ENCODE measurements at regions not wholly inside any gene's neighbourhood (a gene's known extent, or its start where the extent isn't known, plus 50 kb on each side); places are given as distances from the start of the nearest gene placed in this dataset.

GRCh38 chr2:144999936-145000335, 480.0 kb upstream of the ZEB2 start:
- TF ChIP-seq CTCF (IDR thresholded peaks at IDR 0.05; ENCODE audit: insufficient read depth, low read depth, low read length) (no peak), EZH2 (IDR thresholded peaks at IDR 0.05; ENCODE audit: insufficient read depth, low read length) (no peak)

All from astrocyte (in vitro differentiated cells and primary cell).